Kidney glomerular epithelial cell (primary cell): ENCODE measurements at regions not wholly inside any gene's neighbourhood (a gene's known extent, or its start where the extent isn't known, plus 50 kb on each side); places are given as distances from the start of the nearest gene placed in this dataset.
"Not testable (repeated sequence)": the region's sequence is repeated elsewhere in the genome, so short reads cannot be mapped to it uniquely, and the experiment has no call there.

ENCODE experiments used
- DNase-seq: peaks from one replicate; lab custom pipeline; 2025; lab: John Stamatoyannopoulos, UW

DNA sequence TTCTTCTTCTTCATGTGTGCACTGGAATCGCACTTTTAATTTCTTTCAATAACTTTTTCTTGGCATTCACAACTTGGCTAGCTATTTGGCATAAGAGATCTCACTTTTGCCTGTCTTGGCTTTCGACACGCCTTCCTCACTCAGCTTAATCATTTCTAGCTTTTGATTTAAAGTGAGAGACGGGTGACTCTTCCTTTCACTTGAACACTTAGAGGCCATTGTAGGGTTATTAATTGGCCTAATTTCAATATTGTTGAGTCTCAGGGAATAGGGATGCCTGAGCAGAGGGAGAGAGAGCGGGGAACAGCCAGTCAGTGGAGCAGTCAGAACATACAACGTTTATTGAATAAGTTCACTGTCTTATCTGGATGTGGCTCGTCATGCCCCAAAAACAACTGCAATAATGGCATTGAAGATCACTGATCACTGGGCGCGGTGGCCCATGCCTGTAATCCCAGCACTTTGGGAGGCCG, 200.3 kb downstream of the SEC14L1 start:
- no peak for DNase-seq

DNA sequence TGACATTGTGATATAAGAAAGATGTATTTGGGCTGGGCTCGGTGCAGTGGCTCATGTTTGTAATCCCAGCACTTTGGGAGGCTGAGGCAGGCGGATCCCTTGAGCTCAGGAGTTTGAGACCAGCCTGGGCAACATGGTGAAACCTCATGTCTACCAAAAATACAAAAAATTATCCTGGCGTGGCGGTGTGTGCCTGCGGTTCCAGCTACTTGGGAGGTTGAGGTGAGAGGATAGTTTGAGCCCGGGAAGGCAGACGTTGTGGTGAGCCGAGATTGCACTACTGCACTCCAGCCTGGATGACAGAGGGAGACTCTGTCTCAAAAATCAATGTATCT, 201.9 kb downstream of the SEC14L1 start:
- DNase-seq, result not testable (repeated sequence)

DNA sequence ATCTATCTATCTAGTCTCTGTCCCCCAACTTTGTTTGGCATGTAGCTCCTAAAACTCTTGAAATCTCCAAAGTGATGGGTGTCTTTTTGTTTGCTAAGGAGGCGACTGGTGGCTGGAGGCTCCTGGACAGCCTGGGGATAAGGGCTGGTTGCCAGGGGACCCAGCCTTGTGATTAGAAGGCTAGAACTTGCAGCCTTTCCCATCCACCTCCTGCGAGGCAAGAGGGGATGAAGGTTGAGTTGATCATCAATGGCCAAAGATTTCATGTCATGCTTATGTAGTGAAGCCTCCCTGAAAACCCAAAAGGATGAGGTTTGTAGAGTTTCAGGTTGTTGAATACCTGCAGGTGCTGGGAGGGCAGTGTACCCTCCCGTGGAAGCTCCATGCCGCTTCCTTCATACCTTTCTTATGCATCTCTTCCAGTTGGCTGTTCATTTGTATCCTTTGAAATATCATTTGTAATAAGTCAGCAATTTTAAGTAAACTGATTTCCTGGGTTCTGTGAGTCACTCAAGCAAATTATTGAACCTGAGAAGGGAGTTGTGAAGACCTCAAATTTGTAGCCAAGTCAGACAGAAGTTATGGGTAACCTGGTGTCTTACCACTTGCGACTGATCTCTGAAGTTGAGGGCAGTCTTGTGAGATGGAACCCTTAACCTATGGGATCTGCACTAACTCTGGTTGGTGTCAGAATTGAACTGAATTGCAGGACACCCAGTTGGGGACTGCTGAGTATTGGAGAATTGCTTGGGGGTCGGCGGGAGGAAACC, 202.4 kb downstream of the SEC14L1 start:
- DNase-seq, result no peak

DNA sequence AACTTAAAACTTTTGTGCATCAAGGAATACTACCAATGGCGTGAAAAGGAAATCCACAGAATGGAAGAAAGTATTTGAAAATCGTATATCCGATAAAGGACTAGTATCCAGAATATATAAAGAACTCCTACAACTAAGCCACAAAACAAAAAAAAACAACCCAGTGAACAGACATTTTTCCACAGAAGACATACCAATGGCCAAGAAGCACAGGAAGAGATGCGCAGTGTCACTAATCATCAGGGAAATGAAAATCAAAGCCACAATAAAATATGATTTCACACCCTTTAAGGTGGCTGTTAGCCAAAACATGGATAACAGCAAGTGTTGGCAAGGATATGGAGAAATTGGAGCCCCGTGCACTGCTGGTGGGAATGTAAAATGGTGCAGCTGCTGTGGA, 203.3 kb downstream of the SEC14L1 start:
- no peak for DNase-seq

DNA sequence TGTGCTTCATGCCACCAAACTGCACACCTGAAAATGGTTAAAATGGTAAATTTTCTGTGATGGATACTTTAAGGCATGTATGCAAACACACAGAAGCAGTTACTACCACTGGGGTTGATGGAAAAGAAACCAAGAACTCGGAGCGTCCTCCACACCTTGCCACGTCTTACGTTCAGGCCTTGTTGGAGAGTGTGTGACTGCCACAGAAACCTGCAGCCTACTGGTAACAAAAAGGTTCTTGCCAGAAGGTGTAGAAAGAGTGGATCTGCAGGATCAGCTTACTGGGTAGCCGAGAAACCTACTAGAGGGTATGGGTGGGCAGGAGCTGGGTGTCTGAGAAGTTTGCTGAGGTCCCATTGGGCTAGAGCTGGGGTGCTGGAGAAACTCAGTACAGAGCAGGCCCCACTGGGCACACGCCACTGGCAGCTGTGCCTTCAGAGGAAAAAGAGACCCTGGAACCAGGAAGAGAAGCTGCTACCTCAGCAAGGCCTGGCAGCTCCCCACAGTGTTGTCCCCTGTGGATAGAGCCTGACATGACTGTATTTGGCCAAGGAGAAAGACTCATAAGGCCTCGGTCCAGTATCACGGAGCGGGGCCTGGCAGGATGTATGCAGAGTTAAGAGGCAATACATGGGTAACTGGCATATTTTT, 204.6 kb downstream of the SEC14L1 start:
- no peak for DNase-seq

DNA sequence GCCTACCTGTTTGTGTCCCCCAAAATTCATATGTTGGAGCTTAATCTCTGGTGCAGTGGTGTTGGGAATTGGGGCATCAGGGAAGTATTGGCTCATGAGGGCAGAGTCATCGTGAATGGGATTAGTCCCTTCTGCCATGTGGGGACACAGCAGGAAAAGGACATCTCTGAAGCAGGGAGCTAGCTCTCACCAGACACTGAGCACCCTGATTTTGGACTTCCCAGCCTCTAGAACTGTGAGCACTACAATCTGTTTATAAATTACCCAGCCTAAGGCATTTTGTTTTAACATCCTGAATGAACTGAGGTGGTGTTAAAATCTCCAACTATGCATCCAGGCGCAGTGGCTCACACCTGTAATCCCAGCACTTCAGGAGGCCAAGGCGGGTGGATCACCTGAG, 206.0 kb downstream of the SEC14L1 start:
- no peak for DNase-seq

DNA sequence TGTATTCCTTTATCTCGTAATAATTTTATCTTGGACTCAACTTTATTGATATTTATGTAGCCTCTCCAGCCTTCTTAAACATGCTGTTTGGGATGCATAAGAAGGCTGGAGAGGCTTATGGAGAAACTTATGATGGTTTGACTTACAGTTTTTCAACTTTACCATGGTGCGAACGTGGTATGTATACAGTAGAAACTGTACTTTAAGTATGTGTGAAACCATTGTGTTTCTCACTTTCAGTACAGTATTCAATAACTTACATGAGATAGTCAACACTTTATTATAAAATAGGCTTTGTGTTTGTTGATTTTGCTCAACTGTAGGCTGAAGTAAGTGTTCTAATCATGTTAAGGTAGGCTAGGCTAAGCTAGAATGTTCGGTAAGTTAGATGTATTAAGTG, 206.8 kb downstream of the SEC14L1 start:
- no peak for DNase-seq

DNA sequence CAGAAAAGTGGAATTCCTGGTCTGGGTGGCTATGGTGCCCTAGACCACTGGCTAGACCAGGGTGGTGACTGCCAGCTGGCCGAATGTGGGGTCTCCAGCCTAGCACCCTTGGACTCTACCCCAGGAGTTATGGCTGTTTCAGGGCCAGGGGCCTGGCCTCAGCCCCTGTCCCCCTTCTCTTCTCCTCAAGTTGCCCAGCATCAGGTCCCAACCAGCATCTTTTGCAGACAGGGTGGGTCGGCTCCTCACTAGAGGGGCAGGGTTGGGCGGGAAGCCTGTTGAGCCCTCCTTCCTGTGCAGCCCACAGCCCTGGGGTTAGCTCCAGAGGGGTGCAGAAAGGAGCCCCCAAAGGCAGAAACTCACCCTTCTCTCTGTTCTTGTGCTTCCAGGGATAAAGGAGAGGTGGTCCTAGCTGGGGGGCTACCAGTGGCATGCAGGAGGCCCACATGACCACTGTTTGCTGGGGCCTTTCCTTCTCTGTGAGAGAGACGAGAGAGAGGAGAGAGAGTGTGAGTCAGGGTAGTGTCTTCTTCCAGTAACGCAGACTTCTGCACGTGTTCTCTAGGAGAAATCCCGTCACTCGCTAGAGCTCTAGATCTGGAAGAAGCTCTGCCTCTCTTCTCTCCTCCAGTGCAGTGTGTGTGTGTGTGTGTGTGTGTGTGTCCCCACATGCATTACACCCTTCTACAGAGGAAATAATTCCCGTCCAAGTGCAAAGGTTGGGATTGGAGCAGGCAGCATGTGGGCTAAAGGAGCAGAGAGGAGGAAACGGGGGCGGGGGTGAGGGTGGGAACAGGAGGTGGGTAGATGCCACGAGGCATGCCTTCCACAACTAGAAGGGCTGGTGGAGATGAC, 209.4 kb downstream of the SEC14L1 start:
- no peak for DNase-seq

DNA sequence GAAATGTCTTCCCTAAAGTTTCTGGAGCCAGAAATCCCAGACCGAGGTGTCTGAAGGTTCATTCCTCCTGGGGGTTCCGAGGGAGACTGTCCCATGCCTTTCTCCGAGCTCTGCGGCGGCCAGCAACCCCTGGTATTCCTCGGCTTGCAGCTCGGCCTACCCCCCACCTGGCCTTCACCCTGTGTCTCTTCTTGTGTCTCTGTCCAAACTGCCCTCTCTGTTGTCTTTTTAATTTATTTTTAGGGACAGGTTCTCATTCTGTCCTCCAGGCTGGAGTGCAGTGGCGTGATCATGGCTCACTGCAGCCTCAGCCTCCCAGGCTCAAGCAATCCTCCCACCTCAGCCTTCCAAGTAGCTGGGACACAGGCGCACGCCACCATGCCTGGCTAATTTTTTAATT, 211.7 kb downstream of the SEC14L1 start:
- no peak for DNase-seq

DNA sequence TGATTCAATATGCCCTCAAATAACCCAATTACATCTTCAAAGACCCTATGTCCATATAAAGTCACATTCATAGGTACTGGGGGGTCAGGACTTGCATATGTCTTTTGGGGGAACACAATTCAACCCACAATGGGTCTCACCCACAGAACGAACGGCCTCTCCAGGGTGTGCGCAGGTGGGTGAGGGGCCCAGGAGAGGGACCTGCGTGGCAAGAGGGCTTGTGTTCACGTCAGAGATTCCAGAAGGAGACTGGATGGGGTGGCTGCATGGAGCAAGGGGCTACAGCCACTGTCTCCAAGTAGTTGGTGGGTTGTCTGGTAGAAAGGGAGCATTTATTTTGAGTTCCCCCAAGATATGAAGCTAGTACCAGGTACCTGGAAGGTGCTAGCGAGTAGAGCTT, 212.2 kb downstream of the SEC14L1 start:
- no peak for DNase-seq

DNA sequence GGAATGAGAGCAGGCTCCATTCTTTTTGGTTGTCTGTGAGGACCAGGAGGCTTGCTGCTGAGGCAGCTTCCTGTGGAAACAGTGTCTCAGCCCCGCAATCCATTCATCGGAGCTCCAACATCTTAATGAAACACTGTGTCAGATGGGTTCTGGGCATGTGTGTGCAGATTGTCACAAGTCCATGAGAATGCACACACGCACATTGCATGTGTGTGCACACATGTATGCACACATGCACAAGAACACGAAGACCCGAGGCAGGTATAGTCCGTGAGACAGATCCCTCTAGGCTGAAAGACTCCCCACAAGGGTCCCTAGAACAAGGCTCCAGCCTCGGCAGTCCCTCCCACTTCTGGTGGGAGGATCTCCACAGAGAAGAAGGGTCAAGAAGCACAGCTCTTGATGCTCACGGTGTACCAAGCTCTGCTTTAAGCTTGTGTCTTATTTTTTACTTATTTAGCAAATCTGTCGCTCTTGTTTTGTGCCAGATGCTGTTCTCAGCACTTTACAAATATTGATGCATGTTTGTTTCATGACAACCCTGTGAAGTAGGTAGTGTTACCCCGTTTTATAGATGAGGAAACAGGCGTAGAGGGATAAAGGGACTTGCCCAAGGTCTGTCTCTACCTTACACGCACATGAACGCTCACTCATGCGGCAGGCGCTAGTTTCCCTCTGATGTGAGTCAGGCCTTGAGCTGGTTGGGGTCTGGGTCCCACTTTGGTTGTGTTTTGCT, 213.1 kb downstream of the SEC14L1 start:
- no peak for DNase-seq

DNA sequence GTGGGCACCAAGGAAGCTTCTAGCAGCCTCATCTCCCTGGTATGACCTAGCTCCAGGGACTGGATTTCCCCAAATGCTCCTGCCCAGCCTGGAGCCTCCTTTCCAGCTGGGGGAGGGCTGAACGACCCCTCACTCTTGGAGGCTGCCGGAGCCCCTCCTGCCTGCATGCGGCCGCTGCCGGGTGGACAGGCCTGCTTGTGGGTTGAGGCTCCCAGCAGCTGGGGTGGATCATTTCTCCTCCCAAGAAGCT, 213.6 kb downstream of the SEC14L1 start:
- DNase-seq, result no peak

DNA sequence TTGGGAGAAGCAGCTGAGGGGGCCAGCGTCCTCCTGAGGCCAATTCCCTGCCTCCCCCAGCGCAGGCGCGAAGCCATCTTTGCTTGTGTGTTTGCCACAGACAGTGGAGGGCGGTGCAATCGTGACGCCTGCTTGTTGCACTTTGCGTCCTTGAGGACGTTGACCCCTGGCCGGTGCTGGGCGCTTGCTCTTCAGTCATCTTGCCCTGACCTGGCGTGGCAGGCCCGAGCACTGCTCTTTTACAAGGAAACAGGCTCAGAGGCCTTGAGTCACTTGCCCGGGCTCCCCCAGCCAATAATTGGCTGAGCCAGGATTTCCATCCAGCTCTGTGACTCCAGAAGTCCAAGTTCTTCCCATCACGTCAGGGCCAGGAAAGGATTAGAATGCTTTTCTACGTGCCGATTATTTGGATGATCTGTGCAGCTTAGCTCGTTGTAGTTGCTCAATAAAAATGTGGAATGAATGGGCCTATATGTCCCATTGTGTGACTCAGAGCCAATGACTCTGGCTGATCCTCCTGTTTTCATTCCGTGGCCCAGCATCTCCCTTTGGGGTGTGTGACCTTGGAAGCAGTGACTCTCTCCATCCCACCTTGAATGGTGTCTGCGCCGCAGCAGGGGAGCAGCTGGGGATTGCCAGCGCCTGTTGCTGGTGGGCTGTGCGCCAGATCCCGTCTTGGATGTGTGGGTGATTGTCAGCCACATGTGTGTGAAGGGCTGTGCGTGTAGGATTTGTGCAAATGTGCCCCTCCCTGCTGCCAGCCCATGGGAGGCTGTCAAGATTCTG, 214.1 kb downstream of the SEC14L1 start:
- no peak for DNase-seq

DNA sequence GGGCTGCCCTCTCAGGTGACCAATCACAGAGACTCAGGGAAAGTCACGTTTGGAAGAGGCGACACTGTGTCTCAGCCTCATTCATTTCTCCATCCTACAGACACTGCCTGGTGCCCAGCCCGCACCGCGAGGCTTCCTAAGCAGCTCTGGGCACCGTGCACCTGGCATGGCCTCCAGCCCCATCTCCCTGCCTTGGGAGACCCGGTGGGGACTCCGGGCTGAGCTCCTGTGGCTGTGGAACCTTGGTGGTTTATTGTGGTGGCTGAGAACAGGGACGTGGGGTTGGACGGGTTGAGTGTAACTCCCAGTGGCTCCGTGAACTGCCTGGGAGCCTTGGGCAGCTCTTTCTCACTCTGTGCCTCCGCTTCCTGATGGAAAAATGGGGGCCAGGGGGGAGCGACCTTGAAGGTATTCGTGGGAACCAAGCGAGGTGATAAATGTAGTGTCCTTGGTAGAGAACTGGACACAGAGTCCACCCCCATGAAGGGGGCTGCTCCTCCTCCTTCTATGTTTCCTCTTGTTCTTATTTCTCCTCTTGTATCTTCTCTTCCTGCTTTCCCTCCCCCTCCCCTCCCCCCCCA, 215.4 kb downstream of the SEC14L1 start:
- no peak for DNase-seq

DNA sequence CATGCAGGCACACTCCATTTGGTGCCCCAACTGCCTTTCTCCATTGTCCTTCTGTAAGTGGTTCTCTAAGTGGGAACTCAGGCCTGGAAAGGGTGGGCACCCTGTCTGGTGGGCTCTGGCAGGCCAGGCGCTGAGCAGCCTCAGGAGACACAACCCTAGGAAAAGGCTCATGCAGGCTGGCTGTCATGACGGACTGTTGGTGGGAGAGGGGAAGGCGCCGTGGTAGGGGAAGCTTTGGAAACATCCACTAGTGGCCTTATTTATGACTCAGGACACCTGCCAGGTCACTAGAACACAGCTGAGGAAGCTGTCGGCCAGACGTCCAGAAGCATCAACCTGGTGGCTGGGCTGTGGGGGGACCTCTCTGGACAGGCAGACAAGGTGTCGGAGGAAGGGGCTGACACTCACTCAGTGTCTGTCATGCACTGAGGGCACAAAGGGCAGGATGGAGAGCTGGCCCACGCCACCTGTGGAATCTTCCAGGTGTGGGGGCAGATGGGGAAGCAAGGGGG, 216.0 kb downstream of the SEC14L1 start:
- no peak for DNase-seq

DNA sequence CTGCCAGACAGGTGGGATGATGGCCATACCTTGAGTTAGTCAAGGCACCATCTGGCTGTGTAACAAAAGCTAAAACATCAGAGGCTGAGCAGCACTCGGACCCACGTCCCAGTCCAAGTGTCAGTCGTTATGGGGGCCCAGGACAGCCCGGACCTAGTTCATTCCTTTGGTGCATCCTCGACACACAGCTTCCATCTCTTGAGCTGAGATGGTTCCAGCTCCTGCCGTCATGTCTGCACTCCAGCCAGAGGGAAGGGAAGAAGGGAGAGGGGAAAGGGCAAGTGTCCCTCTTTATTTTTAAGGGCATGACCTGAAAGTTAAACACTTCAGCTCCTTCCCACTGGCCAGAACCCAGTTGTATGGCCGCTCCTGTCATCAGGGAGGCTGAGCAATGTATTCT, 218.0 kb downstream of the SEC14L1 start:
- DNase-seq, result no peak

DNA sequence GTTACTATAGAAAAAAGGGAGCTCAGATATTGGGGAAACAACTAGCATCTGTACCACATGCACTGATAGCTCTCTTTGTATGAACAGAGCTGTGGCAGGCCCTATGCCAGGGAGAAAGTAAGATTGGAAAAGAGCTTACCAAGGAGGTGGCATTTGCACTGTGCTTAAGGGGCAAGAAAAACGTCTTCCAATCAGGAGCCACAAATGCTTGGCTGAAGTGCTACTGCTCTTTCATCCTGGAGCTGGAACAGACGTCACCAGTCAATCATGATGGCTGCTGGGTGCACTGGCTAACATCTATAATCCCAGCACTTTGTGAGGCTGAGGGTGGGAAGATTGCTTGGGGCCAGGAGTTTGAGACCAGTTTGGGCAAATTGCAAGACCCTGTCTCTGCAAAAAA, 218.5 kb downstream of the SEC14L1 start:
- DNase-seq, result no peak

DNA sequence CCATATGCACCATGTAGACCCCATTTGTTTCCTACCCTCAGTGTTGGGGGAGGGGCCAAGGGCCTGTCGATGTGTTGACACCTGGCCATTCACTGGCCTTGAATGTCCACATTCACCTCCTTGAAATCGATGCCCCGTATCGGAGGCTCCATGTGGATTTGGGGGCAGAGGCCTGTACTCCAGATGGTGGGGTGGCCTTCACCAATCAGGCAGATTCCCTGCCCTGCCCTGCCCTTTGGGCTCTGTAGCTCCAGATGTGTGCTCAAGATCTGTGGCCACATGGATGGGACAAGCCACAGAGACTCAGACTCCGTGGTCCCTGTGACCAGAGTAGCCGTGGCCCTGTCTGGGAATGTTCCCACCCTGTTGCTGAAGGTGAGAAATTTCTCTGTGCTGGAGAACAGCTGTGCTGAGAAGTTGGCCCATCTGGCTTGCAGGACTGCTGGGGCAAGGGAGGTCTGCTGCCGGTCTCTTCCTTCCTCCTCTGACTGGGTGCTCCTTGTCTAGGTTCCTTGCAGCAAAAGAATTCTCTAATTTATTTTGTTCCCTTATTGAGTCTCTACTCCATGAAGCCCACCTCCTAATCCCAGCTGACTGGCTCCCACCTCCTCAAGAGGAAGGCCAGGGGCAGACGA, 221.3 kb downstream of the SEC14L1 start:
- DNase-seq, result no peak

DNA sequence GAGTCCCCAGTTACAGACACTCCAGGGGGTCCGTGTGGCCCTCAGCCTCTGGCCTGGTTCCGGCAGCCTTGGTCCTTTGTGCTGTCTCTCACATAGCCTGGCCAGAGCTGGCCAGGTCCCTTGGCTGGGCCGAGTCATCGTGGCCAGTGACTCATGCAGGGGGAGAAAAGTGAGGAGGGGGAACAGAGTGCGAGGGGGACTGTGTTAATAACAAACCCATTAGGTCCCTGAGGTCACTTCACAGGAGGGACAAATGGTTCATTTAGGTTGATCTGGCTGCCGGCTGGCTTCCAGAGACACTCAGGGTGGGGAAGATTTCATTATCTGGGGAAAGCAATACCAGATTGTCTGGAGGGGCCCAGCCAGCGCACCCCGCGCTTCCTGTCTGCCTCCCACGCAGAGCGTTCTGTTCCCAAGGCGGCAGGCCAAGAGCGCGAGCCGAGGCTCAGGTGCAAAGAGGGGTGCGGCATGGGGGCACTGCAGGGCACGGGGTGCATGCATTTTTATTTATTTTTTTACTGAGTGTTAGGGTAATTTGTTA, 223.1 kb downstream of the SEC14L1 start:
- DNase-seq, result peak; percentile 54

DNA sequence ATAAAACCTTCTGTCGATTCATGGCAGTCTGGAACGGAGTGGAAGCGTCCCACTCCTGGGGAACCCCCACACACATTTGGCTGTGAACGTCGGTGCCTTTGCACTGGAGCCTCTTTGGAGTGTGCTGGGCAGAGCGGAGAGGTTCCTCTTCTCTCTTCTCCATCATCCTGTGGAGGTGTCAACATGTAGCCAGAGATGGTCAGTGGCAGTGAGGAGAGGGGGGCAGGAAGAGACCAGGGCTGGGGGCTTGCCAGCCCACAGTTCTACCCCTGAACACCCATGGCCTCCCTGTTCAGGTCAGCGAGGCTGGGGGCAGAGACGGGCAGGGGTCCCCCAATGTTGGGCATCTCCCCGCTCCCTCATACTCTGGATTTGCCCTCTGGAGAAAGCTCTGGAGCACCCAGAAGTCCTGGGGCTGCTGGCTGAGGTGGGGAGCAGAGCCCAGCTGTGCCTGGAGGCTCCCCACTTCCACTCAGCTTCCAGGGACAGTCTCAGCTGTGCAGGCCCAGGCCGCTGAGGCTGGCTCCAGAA, 223.7 kb downstream of the SEC14L1 start:
- DNase-seq, result no peak
